SU-DHL-6 (cell line): ENCODE measurements at regions not wholly inside any gene's neighbourhood (a gene's known extent, or its start where the extent isn't known, plus 50 kb on each side); places are given as distances from the start of the nearest gene placed in this dataset.

Source experiments
- H2AFZ ChIP-seq: fragments of 200-600 bp; sonication (generic); 2 replicates; pipeline ENCODE4 v1.6.1; 2014; ENCODE audit warnings: low read depth, mild to moderate bottlenecking, moderate library complexity, mixed read lengths, antibody characterized with exemption, low read length; ENCODE audit not compliant: severe bottlenecking
- H3F3A ChIP-seq: fragments of 200-600 bp; shearing (Covaris generic); 2 replicates; pipeline ENCODE4 v1.6.0; 2016; ENCODE audit warnings: antibody characterized with exemption, mild to moderate bottlenecking; ENCODE audit not compliant: insufficient read depth
- H3K27ac ChIP-seq: fragments of 200-600 bp; sonication (generic); 2 replicates; pipeline ENCODE4 v1.5.1; 2016; ENCODE audit warnings: low read depth, mild to moderate bottlenecking, low read length, moderate library complexity, mixed read lengths
- H3K27me3 ChIP-seq: fragments of 200-600 bp; sonication (generic), shearing (Covaris generic); 2 replicates; pipeline ENCODE4 v1.6.0; 2014; ENCODE audit warnings: mild to moderate bottlenecking, low read length
- H3K36me3 ChIP-seq: fragments of 200-600 bp; sonication (generic); 2 replicates; pipeline ENCODE4 v1.6.1; 2014; ENCODE audit warnings: mild to moderate bottlenecking, low read length, mixed read lengths
- H3K4me2 ChIP-seq: fragments of 300-600, 200-600 bp; shearing (Covaris generic), sonication (generic); 2 replicates; pipeline ENCODE4 v1.6.0; 2014; ENCODE audit warnings: low read length, low read depth, mild to moderate bottlenecking; ENCODE audit not compliant: poor library complexity, severe bottlenecking
- H3K4me3 ChIP-seq: fragments of 200-600 bp; sonication (generic); 2 replicates; pipeline ENCODE4 v1.5.1; 2014; ENCODE audit warnings: antibody characterized with exemption, low read length, mild to moderate bottlenecking, mixed read lengths; ENCODE audit not compliant: insufficient read depth, poor library complexity, severe bottlenecking
- H3K79me2 ChIP-seq: fragments of 200-600 bp; sonication (generic); 2 replicates; pipeline ENCODE4 v1.6.1; 2014; ENCODE audit warnings: mild to moderate bottlenecking, low read length, moderate library complexity; ENCODE audit not compliant: insufficient read depth
- H3K9ac ChIP-seq: fragments of 200-600 bp; sonication (generic); 2 replicates; pipeline ENCODE4 v1.7.0; 2014; ENCODE audit warnings: mild to moderate bottlenecking, low read length
- H3K9me2 ChIP-seq: fragments of 200-600 bp; sonication (generic); replicated peaks from 2 replicates; pipeline ENCODE4 v1.6.1; 2014; ENCODE audit warnings: low read length; ENCODE audit not compliant: insufficient read depth
- H3K9me3 ChIP-seq: fragments of 200-600 bp; sonication (generic); 2 replicates; pipeline ENCODE4 v1.6.1; 2014; ENCODE audit warnings: low read length, mixed read lengths; ENCODE audit not compliant: insufficient read depth
- H4K20me1 ChIP-seq: fragments of 200-600 bp; sonication (generic); 2 replicates; pipeline ENCODE4 v1.6.1; 2014; ENCODE audit warnings: low read depth, mild to moderate bottlenecking, antibody characterized with exemption, low read length, moderate library complexity, mixed read lengths
- CTCF ChIP-seq: fragments of 200-600 bp; sonication (generic); IDR thresholded peaks from one replicate; pipeline ENCODE4 v1.5.1; 2017; ENCODE audit warnings: antibody characterized with exemption, mild to moderate bottlenecking, low read length, moderate library complexity; ENCODE audit not compliant: insufficient read depth, poor library complexity, severe bottlenecking
- EZH2phosphoT487 ChIP-seq: fragments of 200-600 bp; sonication (generic), shearing (Covaris generic); conservative IDR thresholded peaks from 2 replicates; pipeline ENCODE4 v1.6.1; 2018; ENCODE audit warnings: mild to moderate bottlenecking, antibody characterized with exemption, low read length, moderate library complexity, mixed read lengths

- TF ChIP-seq CTCF (no peak), EZH2phosphoT487 (no peak)
- H3K4me3 ChIP-seq: no peak overlapping the region
- no peak overlapping the region for H3K4me2 ChIP-seq
- H3K27me3 ChIP-seq: no peaks in the 10 kb centered on the region
- H3K36me3 ChIP-seq: no peaks in the 10 kb centered on the region
- no peak overlapping the region for H3K27ac ChIP-seq
- no peaks in the 10 kb centered on the region for H3K9me3 ChIP-seq
- no peaks in the 10 kb centered on the region for H3K9me2 ChIP-seq
- H2AFZ ChIP-seq: no peak overlapping the region
- no peaks in the 10 kb centered on the region for H4K20me1 ChIP-seq
- H3K79me2 ChIP-seq: no peaks in the 10 kb centered on the region
- H3F3A ChIP-seq: no peaks in the 10 kb centered on the region
- H3K9ac ChIP-seq: no peak overlapping the region
These were observed 108.2 kb upstream of the OLIG2 start for GRCh38 chr21:32917362-32918135.

GRCh38 chr21:32918478-32919120 lies 107.1 kb upstream of the OLIG2 start:
- Histone ChIP-seq H3K4me3 (no peak overlapping the region), H3F3A (no peaks in the 10 kb centered on the region), H3K36me3 (no peaks in the 10 kb centered on the region), H3K9ac (no peak overlapping the region), H3K27me3 (no peaks in the 10 kb centered on the region), H3K9me3 (no peaks in the 10 kb centered on the region), H3K27ac (no peak overlapping the region), H3K4me2 (no peak overlapping the region), H3K79me2 (no peaks in the 10 kb centered on the region), H4K20me1 (no peaks in the 10 kb centered on the region), H3K9me2 (no peaks in the 10 kb centered on the region), H2AFZ (no peak overlapping the region)
- TF ChIP-seq EZH2phosphoT487 (no peak), CTCF (no peak)

- H3K9me3 ChIP-seq: peaks cover 5% of the 10 kb centered on the region; the same call in 1 of the 2 replicates
- no peaks in the 10 kb centered on the region for H3F3A ChIP-seq
- no peak overlapping the region for H3K27ac ChIP-seq
- H3K79me2 ChIP-seq: no peaks in the 10 kb centered on the region
- H2AFZ ChIP-seq: no peak overlapping the region
- no peak overlapping the region for H3K9ac ChIP-seq
- TF ChIP-seq CTCF (no peak), EZH2phosphoT487 (no peak)
- no peaks in the 10 kb centered on the region for H4K20me1 ChIP-seq
- no peaks in the 10 kb centered on the region for H3K9me2 ChIP-seq
- H3K4me3 ChIP-seq: no peak overlapping the region
- H3K27me3 ChIP-seq: no peaks in the 10 kb centered on the region
- H3K4me2 ChIP-seq: no peak overlapping the region
- H3K36me3 ChIP-seq: no peaks in the 10 kb centered on the region
These were observed 105.3 kb upstream of the OLIG2 start for GRCh38 chr21:32920474-32920873.
